ENCODE measurements at regions not wholly inside any gene's neighbourhood (a gene's known extent, or its start where the extent isn't known, plus 50 kb on each side); places are given as distances from the start of the nearest gene placed in this dataset.

GRCh38 chr11:47904808-47905207, 56.7 kb upstream of the NUP160 start:
- Histone ChIP-seq H3K9ac (ENCODE audit: extremely low read depth, insufficient read length, low read length) (no peak overlapping the region), H3K23ac (ENCODE audit: insufficient read length, low read depth, low read length) (no peak overlapping the region), H3K4me1 (ENCODE audit: insufficient read depth, low read length) (no peaks in the 10 kb centered on the region), H2BK20ac (ENCODE audit: low read depth, low read length, poor library complexity, severe bottlenecking) (no peak overlapping the region), H3T11ph (ENCODE audit: low read length) (no peak overlapping the region), H3K18ac (ENCODE audit: insufficient read length, low read depth, low read length) (no peak overlapping the region), H3K9me3 (ENCODE audit: control insufficient read depth, low read depth, low read length) (no peaks in the 10 kb centered on the region), H3K4ac (ENCODE audit: low read depth, low read length) (no peak overlapping the region), H2BK12ac (ENCODE audit: insufficient read length, low read depth, low read length) (no peak overlapping the region), H2BK5ac (ENCODE audit: insufficient read length, low read length) (no peak overlapping the region), H4K8ac (replicated peaks; ENCODE audit: insufficient read length, low read depth, low read length) (no peak overlapping the region), H2BK120ac (ENCODE audit: low read depth, low read length, poor library complexity, severe bottlenecking) (no peak overlapping the region), H3K27me3 (ENCODE audit: insufficient read depth, low read length) (no peaks in the 10 kb centered on the region), H3K79me1 (ENCODE audit: insufficient read depth, low read depth, low read length, poor library complexity, severe bottlenecking) (no peaks in the 10 kb centered on the region), H3K27ac (ENCODE audit: insufficient read length, low read depth, low read length) (no peak overlapping the region), H4K20me1 (ENCODE audit: control insufficient read depth, insufficient read depth, insufficient read length) (no peaks in the 10 kb centered on the region), H2BK15ac (ENCODE audit: low read depth, low read length) (no peak overlapping the region), H3K4me2 (ENCODE audit: insufficient read depth, insufficient read length, low read length) (no peak overlapping the region), H3K14ac (ENCODE audit: insufficient read depth, low read length) (no peak overlapping the region), H2AFZ (ENCODE audit: low read length) (no peak overlapping the region), H3K79me2 (ENCODE audit: insufficient read depth, low read length) (no peaks in the 10 kb centered on the region), H2AK5ac (ENCODE audit: insufficient read length, low read length) (no peak overlapping the region), H3K23me2 (ENCODE audit: insufficient read length, low read depth, low read length, poor library complexity, severe bottlenecking) (no peaks in the 10 kb centered on the region), H4K5ac (ENCODE audit: insufficient read length, low read depth, low read length) (no peak overlapping the region), H3K56ac (ENCODE audit: insufficient read length, low read depth, low read length) (no peak overlapping the region), H4K91ac (ENCODE audit: insufficient read length, low read depth, low read length) (no peak overlapping the region)
- DNase-seq = no peak
- no peak for TF ChIP-seq CTCF (conservative IDR thresholded peaks at IDR 0.05)
- Mint-ChIP-seq H3K4me3 (no peak overlapping the region), H3K27me3 (ENCODE audit: low read depth) (no peaks in the 10 kb centered on the region), H3K36me3 (ENCODE audit: insufficient read depth in 1 of 3, low read depth in 3 of 3) (no peaks in the 10 kb centered on the region), H3K9me3 (no peaks in the 10 kb centered on the region; a peak in 1 of 5 replicates), H3K4me1 (no peaks in the 10 kb centered on the region), H3K27ac (no peak overlapping the region; a peak in 1 of 7 replicates)
- WGBS (ENCODE audit: extremely low coverage, insufficient read length, low lambda C conversion rate) = no CpG with 5 or more reads among the region's 9 CpGs

All from H9 (cell line).